ENCODE measurements at regions not wholly inside any gene's neighbourhood (a gene's known extent, or its start where the extent isn't known, plus 50 kb on each side); places are given as distances from the start of the nearest gene placed in this dataset.

- TF ChIP-seq CTCF (IDR thresholded peaks at IDR 0.05 in 8 of 11, conservative IDR thresholded peaks at IDR 0.05 in 3 of 11) (no peak), POLR2AphosphoS5 (IDR thresholded peaks at IDR 0.05) (no peak), POLR2A (IDR thresholded peaks at IDR 0.05) (no peak)
These were observed 54.7 kb upstream of the CMC1 start for GRCh38 chr3:28186748-28187147.
